Activated CD4-positive, alpha-beta T cell treated with anti-CD3 and anti-CD28 coated beads, Interleukin-2, amount 50 U/mL, for 24 hours (primary cell): ENCODE measurements at regions not wholly inside any gene's neighbourhood (a gene's known extent, or its start where the extent isn't known, plus 50 kb on each side); places are given as distances from the start of the nearest gene placed in this dataset.

Source experiments
- DNase-seq, 2 donors: peaks; one replicate each; pipeline ENCODE4 v3.0.0-alpha.2; 2020; ENCODE audit warnings: low read depth in 1 of 2, low spot score in 1 of 2

GRCh38 chr7:68321776-68322496, 1276.3 kb upstream of the AUTS2 start:
- no peak for DNase-seq

- no peak for DNase-seq
These were observed 1273.7 kb upstream of the AUTS2 start for GRCh38 chr7:68324621-68325020.

DNA sequence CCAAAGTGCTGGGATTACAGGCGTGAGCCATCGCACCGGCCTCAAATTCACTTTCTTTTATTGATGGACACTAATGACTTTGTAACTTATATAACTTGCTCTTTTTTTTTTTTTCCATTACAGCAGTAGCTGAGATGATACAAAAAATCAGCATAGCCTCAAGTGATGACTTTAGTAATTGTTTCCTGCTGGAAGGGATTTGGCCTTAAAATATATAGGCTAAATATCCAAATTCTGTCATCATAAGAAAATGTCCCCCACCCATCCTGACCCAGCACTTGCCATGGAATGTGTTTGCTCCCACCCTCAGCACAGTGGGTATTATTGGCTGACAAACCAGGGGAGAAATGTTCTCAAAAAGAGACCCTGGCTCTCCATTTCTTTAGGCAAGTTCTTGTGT, 1264.1 kb upstream of the AUTS2 start:
- DNase-seq = no peak

GRCh38 chr7:68334636-68335272, 1263.5 kb upstream of the AUTS2 start:
- DNase-seq = no peak

GRCh38 chr7:68336594-68336993, 1261.7 kb upstream of the AUTS2 start:
- DNase-seq = no peak

DNA sequence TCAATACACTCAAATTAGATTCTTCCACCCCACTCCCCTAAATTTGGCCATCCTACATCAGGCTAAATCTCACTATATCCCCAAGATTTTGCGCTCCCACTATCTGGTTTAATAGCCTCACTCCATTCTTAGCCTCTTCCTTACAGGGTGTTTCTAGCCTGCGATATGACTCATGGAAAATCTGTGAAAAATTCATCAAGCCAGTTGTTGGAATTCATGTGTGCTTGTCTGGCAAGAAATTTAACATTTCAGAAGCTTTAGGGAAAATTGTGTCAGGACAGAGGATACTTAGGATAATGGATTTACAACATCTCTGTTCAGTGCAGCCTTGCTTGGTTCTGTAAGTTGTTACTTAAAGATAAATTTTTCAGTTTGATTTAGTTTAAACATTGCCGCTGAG, 1249.9 kb upstream of the AUTS2 start:
- DNase-seq = no peak

GRCh38 chr7:68362745-68363518, 1235.3 kb upstream of the AUTS2 start:
- DNase-seq = no peak

DNA sequence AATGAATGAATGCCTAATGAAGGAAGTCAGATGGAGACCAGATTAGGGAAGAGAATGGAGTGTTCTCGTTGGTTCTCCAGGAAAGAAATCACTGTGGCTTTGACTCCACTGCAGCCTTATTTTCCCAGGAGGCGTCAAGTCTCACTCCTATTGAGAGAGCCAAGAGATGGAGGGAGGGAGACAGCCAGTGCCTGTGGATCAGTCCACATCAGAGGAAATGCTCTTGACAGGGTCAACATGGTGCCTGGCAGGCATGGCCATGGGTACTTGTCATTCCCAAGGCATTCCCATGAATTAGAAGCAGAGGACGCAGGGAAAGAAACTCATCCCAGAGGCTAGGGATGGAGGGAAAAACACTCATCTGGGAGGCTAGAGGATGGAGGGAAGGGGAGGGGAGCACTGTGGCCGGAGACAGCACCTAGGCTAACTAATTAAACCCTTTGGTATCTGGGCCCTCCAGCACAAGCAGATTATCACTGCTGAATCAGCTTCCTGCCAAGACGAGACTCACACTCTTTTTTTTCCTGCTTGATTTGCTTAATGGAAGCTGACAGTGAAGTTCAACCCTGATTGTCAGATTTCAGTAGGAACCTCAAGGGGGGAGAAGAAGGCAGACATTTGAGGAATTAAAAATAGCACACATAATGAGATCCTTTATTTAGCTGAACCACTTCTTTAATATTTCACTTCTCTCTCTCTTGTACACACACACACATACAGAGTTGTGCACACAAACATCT, 1233.2 kb upstream of the AUTS2 start:
- no peak for DNase-seq

DNA sequence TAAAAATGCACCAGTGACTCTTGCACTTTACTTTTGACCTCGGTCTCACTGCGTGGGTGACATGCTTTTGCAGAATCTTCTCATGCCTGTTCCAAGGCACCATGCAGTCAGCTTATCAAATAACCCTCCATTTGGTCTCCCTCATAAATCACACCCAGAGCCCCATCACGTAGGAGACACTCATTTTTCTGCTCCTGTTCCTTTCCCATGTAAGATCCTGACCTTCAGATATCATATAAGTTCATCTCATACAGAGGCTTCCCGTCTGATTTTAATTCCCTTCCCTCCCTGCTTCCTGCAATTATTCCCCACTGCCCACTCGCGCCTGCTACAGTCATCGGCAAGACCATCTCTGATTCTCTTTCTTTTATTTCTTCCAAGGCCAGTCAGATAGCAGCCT, 1226.3 kb upstream of the AUTS2 start:
- no peak for DNase-seq

DNA sequence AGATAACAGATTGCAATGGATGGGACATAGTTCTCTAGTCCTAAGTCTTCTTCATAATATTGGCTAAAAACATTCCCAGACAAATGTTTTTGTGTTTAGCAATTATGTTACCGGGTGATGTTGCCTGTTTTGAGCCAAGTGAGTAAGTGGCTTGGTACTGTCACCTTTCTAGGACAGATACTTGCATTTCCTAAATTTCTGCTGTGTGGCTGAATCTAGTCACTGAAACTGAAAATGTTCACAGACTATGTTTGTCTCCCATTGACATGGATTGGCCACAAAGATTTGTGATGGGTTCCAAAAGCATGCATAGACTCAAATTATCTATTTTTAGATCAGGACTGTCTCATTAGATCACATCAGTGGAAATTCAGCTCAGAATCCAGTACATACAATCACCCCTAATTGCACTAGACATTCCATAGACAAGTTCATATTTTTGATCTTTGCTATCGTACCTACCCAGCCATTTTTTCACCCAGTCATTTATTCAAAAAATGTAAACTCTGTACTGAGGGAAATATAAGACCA, 1222.1 kb upstream of the AUTS2 start:
- no peak for DNase-seq

- no peak for DNase-seq
These were observed 1216.5 kb upstream of the AUTS2 start for GRCh38 chr7:68381731-68382130.

DNA sequence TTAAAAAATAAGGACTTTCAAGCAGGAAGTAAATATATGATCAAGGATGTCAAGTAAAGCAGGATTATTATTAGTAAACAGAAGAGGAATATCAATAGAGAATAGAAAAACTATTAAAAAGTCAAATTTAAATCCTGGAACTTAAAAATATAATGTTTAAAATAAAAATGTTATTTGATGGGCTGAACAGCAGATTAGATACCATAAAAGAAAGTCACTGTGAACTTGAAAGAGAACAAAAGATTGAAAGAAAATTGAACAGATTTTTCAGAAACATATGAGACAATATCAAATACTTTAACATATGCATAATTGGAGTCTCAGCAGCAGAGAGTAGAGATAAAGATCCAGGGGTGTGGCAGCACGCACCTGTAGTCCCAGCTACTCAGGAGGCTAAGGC, 1213.7 kb upstream of the AUTS2 start:
- no peak for DNase-seq

DNA sequence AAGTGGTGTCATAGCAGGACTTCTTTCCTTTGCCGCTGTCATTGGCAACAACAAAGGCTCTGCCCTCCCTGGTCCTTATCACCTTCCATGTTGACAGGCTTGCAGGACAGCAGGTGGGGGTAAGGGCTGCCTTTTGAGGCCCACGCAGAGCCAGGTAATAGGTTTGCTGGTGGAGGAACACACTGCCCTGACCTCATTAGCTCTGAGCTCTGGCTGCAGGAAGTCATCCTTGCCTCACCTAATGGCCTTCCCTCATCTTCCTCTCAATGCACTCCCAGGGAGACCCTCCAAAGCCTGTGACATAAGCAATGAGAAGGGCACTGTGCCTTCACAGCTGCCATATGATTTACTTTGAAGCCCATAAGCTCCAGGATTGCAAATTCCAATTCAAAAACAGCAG, 1205.2 kb upstream of the AUTS2 start:
- DNase-seq = no peak

DNA sequence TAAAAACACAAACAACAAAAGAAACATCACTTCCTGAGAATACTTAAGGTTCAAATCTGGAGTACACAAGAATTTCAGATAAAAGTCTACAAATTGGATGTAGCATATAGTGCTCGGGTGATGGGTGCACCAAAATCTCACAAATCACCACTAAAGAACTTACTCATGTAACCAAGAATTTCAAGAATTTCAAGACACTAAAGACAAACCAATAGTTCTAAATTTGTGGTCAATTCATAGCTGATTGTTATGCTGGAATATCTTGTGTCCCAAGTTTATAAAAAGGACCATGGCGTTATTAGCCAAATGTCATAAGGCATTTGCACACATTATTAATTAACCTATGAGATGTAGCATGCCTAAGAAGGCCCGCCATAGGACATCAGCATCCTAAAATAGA, 1204.1 kb upstream of the AUTS2 start:
- no peak for DNase-seq

GRCh38 chr7:68399991-68400590, 1198.2 kb upstream of the AUTS2 start:
- DNase-seq = no peak

DNA sequence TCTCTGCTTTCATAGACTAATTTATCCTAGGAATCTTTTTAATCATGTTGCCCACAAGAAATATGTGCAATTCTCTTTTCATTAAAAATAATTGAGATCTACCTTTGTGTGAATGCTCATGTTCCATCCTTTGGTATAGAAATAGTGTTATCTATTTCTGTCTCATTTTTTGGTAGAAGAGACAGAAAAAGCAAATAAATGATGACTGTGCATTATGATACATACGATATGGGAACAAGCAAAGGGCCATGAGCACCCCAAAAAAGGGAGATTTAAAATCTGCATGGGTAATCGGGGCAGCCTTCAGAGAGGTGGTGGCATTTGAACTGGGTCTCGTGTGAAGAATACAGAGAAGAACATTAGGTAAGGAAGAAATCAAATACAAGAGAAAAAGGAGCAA, 1197.5 kb upstream of the AUTS2 start:
- DNase-seq = no peak

DNA sequence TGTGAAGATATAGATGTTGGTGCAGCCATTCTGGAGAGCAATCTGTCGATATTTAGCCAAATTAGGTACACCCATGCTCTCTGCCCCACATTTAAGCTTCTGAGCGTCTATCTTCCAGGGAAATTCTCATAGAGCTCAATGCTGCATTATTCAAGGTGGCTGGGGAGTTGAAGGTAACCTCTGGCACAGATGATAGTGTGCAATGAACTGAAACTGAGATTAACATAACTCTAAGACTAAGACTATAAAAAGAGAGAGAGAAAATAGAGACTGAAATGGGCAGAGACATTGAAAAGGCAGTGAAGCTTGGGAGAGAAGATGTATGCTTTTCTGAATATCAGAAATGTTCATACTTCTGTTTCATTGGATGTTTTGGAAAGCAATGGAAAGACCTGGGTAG, 1197.0 kb upstream of the AUTS2 start:
- no peak for DNase-seq

GRCh38 chr7:68406480-68406879, 1191.8 kb upstream of the AUTS2 start:
- no peak for DNase-seq

DNA sequence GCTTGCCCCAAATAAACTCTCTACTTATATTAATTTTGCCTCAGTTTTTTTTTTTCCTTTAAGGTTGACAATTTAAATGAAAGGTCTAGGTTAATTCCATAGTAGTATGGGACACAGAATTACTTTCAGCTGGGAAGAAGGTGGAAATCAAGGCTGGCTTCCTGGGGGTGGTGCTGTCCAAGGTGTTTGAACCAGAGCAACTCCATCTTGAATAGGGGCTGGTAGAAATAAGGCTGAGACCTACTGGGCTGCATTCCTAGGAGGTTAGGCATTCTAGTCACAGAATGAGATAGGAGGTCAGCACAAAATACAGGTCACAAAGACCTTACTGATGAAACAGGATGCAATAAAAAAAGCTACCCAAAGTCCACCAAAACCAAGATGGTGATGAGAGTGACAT, 1190.8 kb upstream of the AUTS2 start:
- no peak for DNase-seq

GRCh38 chr7:68408873-68409272, 1189.4 kb upstream of the AUTS2 start:
- no peak for DNase-seq

GRCh38 chr7:68409851-68410250, 1188.4 kb upstream of the AUTS2 start:
- no peak for DNase-seq
